GM10266 (cell line): ENCODE measurements at regions not wholly inside any gene's neighbourhood (a gene's known extent, or its start where the extent isn't known, plus 50 kb on each side); places are given as distances from the start of the nearest gene placed in this dataset.

Experiments used
- DNase-seq: peaks from one replicate; pipeline ENCODE4 v3.0.0; 2012; ENCODE audit errors: extremely low spot score
- TF ChIP-seq, protein P1 (sequence below): IDR thresholded peaks from 2 replicates; pipeline ENCODE4 v1.5.1; 2012; ENCODE audit warnings: mild to moderate bottlenecking, low read depth; ENCODE audit not compliant: control insufficient read depth, insufficient read depth; ENCODE audit errors: missing control alignments

DNA sequence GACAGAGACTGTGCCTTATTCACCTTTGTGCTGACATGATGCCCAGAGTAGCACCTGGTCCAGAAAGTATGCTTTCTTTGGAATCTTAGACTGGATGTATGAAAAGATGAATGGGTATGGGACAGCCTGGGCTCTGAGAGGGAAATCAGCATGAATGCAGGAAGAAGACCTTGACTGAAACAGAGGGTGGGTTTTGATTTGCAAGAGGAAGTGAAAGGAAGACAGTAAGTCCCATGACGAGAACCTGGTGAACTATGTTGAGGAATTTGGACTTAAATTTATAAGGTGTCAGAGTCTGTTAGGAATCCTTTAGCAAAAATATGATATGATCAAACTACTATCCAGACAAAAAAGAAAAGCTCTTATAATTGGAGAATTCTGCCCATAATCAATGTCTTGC, 301.9 kb downstream of the SPRY2 start:
- no peak for DNase-seq
- TF ChIP-seq, protein P1, sequence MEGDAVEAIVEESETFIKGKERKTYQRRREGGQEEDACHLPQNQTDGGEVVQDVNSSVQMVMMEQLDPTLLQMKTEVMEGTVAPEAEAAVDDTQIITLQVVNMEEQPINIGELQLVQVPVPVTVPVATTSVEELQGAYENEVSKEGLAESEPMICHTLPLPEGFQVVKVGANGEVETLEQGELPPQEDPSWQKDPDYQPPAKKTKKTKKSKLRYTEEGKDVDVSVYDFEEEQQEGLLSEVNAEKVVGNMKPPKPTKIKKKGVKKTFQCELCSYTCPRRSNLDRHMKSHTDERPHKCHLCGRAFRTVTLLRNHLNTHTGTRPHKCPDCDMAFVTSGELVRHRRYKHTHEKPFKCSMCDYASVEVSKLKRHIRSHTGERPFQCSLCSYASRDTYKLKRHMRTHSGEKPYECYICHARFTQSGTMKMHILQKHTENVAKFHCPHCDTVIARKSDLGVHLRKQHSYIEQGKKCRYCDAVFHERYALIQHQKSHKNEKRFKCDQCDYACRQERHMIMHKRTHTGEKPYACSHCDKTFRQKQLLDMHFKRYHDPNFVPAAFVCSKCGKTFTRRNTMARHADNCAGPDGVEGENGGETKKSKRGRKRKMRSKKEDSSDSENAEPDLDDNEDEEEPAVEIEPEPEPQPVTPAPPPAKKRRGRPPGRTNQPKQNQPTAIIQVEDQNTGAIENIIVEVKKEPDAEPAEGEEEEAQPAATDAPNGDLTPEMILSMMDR = no peak

DNA sequence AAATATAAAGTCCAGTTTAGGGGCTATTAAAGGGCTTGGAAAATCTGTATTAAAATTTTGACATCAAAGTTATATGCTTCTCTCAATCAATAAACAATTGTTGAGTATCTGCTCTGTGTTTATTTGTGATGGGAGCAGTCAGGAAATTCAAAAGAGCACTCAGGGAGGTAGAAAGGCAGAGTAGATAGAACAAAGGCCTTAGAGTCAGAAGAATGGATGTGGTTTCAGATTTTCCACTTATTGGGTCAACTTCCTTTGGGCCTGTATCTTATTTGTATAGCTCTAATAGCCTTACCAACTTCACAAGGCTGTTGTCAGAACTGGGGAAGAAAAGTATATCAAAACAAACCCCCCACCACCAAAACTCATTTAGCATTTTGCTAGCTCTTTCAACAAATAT, 302.6 kb downstream of the SPRY2 start:
- no peak for DNase-seq
- TF ChIP-seq, protein P1 = no peak

DNA sequence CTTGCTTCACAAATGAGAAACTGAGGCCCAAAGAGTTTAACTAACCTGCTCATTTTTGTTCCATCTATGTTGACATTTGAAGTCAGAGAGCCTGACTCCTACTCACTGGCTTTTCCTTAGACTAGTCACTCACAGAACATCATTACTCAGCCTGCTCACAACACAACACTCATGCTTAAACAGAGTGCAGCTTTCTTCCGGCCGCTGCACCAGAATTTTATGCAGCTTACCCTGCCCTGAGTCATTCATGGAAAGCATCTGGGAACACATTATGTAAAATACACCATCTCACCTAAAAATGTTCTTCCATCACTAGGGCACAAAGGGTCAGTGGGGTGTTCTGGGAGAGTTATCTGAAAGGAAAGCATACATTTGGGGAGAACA, 303.4 kb downstream of the SPRY2 start:
- no peak for DNase-seq
- TF ChIP-seq, protein P1 = no peak

DNA sequence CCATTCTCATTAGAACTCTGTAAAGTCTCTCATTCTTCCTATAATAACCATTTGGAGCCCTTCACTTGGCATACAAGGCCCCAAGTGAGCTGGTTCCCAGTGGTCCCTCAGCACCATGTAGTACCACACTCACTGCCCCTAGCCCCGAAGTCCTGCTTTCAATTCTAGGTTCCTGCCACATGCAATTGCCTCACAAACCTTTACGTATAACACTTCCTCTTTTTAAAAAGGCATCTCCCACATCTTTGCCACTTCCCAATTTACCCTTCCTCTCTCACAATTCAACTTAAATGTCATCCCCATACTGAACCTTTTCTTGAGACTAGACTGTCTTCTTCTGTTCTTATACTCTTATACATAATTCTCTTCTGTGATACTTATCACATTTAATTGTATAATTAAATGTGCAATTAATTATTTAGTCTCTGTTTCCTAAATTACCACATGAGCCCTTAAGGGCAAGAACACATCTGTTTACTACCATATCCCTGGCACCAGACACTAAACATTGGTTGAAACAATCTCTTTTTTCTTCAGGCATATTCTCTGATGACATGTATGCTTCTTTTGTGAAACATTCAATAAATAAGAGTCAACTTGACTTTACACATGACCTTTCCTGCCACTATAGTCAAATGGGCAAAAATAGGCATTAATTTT, 304.0 kb downstream of the SPRY2 start:
- TF ChIP-seq, protein P1 = no peak
- DNase-seq = no peak

DNA sequence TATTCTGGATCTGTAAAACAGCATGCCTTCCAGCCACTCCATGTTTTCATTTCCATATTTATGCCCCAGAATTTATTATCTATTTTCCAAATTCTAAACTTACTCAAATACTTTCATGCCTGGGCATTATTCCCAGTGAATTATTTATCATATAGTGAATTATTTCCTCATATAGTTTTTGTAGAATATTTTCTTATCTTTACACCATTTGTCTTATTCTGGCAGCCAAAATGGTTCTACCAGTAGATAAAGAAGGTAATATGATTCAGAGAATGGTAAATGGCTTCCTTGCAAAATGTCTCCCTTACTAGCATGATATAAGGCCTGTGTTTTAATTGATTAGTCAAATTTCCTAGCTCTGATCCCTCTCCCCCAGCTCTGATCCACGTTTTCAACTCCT, 305.8 kb downstream of the SPRY2 start:
- TF ChIP-seq, protein P1 = no peak
- no peak for DNase-seq

DNA sequence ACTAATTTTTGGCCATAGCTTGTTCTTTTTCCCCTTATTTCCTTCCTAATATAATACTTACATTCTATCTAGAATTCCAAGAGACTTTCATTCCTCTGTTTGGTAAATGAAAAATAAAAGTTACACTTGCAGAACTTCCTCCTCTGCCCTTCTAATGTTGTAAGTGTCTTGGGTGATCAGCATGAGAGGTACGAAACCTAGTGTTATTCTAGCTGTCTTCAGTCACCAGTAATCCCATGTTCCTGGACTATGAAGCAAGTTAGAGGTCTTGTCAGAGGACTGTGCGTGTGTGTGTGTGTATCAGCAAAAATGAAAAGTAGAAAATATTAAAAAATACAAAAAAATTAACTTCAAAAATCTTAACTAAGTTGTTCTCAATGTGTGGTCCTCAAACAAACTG, 307.0 kb downstream of the SPRY2 start:
- TF ChIP-seq, protein P1 = no peak

DNA sequence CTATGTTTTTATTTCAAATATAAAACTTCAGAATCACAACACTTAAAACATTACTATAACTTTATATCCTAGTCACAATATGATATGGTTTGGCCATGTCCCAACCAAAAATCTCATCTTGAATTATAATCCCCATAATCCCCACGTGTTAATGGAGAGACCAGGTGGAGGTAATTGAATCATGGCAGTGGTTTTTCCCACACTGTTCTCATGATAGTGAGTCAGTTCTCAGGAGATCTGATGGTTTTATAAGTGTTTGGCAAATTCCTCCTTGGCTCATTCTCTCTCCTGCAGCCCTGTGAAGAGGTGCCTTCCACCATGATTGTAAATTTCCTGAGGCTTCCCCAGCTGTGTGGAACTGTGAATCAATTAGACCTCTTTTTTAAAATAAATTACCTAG, 307.6 kb downstream of the SPRY2 start:
- TF ChIP-seq, protein P1 = no peak
- DNase-seq = no peak

More for the DNA sequence above, 307.0 kb downstream of the SPRY2 start:
- no peak for DNase-seq
